Fibroblast of skin of left biceps (primary cell): ENCODE measurements at regions not wholly inside any gene's neighbourhood (a gene's known extent, or its start where the extent isn't known, plus 50 kb on each side); places are given as distances from the start of the nearest gene placed in this dataset.
A peak's percentile ranks its signal among the peaks of the same experiment; 100 is the strongest.
"Not testable (repeated sequence)": the region's sequence is repeated elsewhere in the genome, so short reads cannot be mapped to it uniquely, and the experiment has no call there.

Source experiments
- DNase-seq, 2 experiments: peaks; one replicate each; pipeline ENCODE4 v3.0.0-alpha.2; 2013; ENCODE audit warnings: low read depth in 2 of 2

DNA sequence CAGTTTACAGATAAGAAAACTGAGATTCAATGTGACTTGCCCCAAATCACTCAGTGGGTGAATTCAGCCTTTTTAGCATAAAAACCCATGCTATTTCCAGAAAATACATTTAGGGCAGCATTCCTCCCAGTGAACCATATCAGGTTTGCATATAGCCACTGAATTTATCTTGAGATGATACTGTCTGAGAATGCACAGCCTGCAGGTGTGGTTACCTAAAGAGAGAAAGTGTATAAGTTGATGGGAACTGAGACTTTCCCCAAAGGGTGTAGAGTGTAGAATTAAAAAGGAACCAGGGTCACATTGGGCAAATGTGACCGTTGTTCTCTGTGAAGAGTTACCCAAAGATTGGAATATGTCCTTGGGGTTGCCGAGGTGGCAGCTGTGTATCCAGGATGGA, 100.0 kb upstream of the PIK3R1 start:
- DNase-seq, result no peak

DNA sequence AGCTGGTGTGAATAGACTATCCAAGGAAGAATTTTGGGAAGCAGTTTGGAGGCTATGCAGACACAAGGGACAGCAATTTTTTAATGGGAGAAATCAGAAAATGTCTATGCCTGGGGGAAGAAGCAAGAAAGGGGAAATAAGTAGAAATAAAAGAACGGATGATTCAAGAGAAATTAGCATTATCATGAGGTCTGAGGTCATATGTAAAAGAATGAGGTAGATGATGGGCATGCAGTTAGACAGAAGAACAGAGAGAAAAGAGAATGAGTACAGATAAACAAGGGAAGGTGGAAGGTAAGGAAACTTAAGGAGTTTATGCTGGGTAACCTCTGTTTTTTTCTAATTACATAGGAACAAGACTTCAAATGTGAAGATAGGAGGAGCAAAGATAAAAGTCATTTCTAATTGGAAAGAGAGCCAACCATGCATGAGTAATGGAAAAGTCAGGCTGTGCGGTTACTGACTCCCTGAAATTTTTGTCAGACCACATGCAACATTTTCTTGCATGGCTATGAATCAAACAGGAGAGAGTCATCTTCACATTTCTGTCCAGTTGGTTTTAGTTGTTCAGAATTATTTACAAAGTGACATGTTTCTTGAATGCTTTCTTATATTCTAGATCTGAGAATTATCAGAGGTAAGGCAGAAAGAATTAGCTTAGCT, 101.0 kb upstream of the PIK3R1 start:
- DNase-seq, result peak; percentile 81 to 83

DNA sequence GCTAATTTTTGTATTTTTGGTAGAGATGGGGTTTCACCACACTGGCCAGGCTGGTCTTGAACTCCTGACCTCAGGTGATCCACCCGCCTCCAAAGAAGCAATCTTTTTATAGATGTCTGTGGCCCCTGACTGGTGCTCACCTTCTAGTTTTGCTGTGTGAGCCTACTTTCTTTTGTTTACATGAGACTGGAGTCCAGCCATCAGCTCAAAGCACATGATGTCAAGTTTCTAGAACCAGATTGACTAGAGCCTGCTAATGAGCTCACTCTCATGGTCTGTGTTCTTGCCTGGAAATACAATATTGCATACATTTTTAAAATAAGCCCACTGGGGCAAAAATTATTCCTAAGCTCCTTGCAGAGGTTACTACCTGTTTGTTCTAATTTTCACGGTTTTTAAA, 102.9 kb upstream of the PIK3R1 start:
- DNase-seq, result no peak

DNA sequence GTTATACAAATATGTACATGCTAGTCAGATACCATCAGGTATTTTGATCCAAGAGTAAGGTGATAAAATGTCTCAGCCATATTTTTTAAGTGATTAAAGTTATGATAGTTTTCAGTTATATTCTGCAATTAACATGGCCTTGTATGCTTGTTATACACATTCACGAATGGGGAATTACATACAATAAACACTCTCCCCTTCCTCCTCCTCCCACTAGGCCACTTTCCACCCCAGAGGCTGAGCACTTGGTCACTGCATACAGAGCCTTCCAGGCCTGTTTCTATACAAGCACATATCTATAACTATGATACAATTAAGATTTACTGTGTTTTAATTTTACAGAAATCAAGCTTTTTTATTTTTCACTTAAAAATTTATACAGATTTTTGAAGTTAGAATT, 104.7 kb upstream of the PIK3R1 start:
- no peak for DNase-seq

DNA sequence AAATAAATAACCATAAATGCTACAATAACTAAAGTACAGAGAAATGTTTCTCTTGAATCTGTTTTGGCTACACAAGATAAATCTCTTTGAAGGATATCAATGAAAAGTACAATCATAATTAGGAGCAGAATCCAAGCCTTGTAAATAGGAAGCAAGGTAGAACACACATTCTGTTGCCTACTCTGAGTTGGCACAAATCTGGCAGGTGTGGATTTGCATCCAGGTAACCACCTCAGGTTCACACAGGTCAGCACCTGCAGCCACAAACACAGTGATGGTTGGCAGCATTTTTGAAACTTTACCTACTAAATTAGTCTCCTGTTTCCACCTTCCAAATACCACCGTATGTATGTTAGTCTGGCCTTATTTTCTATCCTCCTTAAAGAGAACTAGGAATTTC, 105.3 kb upstream of the PIK3R1 start:
- DNase-seq, result no peak

DNA sequence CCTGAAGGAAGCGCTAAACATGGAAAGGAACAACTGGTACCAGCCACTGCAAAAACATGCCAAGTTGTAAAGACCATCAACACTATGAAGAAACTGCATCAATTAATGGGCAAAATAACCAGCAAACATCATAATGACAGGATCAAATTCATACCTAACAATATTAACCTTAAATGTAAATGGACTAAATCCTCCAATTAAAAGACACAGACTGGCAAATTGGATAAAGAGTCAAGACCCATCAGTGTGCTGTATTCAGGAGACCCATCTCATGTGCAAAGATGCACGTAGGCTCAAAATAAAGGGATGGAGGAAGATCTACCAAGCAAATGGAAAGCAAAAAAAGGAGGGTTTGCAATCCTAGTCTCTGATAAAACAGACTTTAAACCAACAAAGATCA, 111.3 kb upstream of the PIK3R1 start:
- DNase-seq, result not testable (repeated sequence)

DNA sequence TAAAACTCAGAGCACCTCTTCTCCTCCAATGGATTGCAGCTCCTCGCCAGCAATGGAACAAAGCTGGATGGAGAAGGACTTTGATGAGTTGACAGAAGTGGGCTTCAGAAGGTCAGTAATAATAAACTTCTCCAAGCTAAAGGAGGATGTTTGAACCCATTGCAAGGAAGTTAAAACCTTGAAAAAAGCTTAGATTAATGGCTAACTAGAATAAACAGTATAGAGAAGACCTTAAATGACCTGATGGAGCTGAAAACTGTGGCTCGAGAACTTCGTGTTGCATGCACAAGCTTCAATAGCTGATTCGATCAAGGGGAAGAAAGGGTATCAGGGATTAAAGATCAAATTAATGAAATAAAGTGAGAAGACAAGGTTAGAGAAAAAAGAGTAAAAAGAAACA, 112.3 kb upstream of the PIK3R1 start:
- not testable (repeated sequence) for DNase-seq

DNA sequence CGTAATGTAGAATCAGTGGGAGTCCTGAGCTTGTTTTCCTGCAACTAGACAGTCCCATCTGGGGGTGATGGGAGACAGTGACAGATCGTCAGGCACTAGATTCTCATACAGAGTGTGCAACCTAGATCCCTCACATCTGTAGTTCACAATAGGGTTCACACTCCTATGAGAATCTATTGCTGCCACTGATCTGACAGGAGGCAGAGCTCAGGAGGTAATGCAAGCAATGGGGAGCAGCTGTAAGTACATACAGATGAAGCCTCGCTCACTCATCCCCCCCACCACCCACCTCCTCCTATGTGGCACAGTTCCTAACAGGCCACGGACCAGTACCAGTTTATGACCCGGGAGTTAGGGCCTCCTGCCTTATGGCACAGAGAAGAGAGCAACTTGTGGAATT, 116.2 kb upstream of the PIK3R1 start:
- no peak for DNase-seq

DNA sequence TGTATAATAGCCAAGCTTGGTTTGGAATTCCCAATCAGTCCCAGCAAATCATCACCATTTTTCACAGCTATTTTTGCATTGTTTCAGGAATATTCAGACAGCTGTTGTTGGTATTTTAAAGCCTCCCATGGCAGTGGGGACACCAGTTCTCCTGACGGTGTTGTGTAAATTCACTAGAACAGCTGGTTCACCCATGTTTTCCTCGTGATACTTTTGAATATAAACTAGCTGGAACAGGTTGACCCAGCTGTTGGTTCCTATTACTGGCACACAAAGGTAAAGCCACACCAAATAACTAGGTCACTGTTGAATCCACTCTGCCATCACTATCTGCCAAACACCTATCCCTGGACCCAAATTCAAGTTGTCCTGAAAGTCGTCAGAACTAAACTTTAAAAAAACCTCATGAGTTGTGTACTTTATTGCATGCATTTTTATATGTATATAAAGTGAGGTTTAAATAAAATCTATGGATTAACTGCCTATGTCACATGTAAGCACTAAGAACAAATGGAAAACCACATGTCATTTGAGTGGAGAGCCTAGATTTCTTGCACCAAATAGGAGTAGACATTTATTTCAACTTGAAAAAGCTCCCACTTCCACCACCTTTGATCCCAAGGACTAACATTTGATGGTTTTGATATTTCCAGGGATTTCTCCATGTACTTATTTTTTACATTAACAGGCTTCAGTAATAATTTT, 121.9 kb upstream of the PIK3R1 start:
- DNase-seq, result no peak

DNA sequence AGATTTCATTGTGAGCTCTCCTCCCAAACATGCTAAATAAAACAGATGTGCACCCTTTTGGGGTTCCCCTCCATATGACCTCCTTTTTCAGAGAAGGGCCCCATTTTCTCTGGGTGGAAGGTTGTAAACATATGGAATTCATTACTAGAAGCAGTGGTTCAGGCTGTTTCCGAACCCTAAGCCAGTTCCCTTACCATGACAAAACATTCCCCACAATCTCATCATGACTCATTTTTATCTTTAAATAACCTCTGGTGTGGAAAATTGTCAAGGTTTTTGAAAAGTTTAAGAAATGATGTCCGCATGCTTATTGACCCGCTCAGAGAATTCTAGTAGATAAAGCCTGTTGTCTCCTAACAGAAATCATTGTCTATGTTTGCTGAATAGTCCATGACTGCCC, 127.3 kb upstream of the PIK3R1 start:
- peak; percentile 82 for DNase-seq

DNA sequence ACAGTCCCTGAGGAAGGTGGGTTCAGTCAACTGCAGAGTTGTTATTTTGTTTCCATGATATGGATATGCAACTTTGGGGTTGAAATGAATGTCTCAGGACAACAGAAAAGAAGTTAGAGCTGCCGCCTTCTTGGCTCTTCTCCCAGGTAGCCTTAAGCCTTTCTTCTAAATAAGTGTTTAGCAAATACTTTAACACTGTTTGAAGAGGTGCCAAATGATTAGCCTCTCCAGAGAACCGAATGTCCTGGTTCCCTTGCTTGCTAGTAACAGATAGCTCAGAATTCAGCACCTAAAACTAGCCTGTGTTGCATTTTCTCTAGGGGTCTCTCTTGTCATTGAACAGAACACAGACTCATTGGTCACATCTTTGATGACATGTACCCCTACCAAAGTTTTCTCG, 127.7 kb upstream of the PIK3R1 start:
- DNase-seq, result no peak

DNA sequence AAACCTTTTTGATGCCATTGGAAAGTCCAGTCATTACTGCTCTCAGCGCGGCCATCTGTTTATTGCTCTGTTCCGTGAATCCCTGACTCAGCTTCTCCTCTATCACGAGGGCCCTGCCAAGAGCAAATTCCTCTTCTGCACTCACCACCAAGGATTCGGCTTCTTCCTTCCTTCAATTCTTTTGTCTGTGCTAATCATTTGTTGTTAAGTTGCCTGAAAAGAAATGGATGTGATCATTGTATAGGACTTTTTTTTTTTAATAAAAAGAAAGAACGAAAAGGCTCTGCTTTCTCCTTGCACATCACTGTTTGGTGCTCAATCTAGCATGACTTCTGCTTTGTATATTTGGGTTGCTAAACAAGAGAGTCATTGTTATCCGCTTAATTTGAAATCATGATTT, 128.7 kb upstream of the PIK3R1 start:
- peak; percentile 76 for DNase-seq

DNA sequence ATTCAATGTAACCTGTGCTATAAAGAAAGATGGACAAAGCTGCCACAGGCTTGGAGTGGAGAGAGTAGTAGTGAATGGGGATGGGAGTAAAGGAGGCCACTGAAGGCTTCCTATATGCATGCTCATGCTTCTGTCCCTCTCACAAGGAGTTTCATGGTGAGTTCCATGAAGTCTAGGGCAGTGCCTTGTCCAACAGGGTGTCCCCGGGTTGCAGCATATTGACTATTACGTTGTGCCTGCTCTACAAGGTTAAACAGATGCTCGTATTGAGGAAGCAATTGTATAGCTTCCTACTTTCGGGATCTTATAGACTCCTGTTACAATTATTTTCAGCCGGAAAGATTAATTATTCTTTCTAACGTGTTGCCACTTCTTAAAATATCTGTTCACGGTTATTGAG, 129.1 kb upstream of the PIK3R1 start:
- DNase-seq, result no peak

DNA sequence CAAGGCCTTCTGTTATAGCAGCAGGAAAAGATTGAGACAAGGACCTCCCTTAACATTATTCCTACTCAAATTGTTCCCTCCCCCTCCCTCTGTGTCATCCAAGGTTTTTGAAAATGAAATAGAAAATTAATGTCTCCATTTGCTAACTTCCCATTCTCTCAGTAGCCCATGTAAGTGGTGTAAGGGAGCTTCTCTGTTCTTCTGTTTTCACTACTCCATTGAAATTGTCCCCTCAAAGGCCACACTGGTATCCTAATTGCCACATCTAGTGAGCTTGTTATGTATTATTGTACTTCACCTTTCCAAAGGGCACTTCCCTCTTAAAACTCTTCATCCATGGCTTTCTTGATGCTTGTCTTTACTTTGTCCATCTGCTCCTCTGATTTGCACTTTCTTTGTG, 131.2 kb upstream of the PIK3R1 start:
- no peak for DNase-seq

DNA sequence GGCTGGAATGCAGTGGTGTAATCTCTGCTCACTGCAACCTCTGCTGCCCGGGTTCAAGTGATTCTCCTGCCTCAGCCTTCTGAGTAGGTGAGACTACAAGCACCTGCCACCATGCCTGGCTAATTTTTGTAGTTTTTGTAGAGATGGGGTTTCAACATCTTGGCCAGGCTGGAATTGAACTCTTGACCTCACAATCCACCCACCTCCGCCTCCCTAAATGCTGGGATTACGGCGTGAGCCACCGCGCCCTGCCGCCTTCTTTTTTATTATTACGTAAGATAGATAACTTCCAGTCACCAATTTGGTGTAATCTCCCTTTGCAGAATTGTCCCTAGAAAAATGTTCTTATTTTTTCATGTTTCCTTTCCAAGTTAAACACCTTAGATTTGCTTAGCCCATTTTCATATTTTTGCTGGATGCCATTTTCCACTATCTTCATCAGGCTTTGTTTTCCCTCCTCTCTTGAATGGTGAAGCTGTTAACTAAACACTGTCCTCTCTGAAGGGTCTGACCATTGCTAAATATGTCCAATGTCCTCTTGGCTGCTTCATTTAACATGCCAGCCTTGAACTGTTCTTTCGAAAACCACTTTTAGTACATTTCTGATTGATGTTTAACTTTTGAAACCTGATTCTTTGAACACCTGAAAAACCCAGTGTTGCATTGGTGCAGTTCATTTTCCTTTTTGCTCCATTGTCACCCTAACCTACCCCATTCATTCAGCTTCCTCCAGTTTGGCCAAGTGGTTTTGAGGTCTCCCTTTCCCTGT, 135.1 kb upstream of the PIK3R1 start:
- DNase-seq, result no peak

DNA sequence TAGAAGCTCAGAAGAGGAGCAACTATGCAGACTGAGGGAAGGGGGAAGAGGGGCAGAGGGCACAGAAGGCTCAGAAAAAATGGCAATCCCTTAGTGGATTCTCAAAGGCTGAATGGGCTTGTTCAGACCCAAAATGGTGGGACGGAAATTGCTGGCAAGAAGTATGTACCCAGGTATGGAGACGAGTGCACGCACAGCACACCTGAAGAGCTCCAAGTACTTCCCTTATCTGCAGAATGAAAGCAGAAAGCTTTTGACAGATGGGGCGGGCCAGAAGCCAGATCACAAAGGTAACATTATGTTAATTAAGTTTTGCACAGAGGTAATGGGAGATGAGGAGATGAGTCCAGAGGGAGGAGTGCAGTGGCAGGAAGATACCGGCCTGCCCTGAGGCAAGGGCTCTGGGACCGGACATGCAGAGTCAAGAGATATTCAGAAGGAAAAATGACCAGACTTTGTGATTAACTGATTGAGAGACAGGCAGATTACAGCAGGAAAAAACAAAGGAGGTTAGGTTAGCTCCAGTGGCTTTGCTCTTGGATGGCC, 138.1 kb upstream of the PIK3R1 start:
- DNase-seq, result no peak

DNA sequence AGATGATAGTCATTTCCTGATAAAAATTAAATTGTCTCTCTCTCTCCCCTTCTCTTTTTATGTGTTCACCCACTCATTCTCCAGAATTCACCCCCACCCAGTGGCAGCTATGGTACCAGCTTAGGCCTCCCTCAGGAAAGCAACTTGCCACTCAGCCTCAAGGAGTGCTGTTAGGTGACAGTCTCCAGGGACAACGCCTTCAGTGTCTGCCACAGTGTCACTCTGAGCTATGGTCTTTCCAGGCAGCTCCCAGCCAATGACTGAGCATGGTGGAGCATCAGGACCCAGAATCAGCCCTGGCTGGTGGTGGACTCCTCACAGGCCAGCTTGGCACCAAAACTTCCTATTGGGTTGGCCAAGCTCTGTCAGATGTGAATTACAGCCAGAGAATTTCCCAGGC, 140.9 kb upstream of the PIK3R1 start:
- no peak for DNase-seq

DNA sequence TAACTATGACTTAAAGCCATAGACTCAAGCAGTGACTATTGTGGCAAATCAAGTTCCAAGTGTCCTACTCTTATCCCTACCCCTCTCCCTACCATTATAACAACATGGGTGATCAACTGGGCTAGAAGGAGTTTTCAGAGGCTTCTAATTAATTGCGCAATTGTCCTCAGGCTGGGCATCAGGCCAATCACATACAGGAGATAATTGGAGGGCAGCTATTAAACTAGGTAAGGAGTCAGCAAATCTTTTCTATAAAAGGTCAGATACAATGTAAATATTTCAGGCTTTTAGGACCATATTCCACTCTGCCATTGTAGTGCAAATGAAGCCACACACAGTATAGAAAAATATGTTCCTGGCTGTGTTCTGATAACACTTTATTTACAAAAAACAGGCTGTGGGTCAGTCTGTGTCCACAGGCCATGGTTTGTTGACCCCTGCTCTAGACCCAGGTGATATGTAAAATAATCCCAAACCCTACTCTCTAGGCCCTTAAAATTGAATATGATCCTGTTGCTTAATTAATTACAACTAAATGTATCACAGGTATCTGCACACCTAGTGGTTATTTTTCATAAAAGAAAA, 141.4 kb upstream of the PIK3R1 start:
- DNase-seq, result no peak

DNA sequence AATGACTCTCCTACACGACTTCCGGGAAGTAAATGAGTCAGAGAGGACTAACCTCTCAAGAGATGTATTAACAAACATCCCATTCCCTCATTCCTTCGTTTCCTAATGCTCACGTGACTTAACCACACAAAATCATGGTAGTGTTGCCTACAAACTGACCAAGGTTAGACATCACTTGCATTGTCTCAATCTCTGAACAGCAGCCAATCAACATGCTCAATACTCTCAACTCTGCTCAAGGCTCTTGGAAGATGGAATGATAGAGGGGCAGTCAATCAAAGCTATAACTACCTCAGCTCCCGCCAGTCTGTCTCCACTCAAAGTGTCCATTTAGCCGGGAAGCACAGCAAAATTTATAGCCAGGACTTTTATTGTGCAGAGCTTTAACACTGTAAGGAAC, 143.8 kb upstream of the PIK3R1 start:
- no peak for DNase-seq

DNA sequence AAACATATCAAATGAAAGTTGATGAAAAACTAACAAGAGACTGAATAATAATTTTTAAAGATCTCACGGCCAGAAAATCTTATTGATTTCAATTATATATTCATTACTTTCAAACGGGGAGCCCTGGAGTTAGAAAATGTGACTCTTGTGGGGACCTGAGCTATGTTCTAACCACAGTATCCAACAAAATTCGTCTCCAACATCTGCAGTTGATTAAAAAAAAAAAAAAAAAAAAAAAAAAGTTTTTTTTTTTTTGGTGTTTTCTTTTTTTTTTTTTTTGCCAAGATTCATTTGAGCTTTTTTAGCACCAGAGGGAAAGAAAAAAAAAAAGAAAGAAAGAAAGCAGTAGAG, 144.3 kb upstream of the PIK3R1 start:
- DNase-seq, result no peak

DNA sequence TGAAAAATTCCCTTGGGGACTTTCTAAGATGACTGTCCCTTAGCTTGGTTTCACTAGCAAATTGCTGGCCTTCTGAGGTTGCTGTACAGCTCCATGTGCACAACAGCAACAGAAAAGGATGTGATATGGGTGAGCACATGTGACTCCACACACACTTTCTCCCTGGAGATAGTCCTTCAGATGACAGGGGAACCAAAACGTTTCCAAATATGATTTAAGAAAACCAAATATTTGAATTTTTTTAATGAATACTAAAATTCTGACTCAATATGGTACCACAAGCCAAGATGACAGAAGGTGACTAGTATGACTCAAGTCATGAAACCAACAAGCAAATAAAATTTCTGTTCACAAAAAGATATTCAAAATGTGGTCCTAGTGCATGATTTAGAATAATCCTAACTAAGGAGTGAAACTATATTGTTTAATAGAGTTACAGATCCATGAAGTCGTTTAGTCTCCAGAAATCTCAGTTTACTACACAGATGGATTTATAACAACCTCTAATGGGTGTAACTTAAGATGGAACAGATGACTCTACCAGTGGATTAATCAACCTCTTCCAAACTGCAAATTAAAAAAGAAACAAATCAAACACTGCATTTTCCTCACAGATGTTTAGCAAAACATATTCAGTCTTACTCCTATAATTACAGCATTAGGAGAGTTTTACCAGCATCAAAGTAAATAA, 144.8 kb upstream of the PIK3R1 start:
- DNase-seq, result no peak
